ENCODE measurements at regions not wholly inside any gene's neighbourhood (a gene's known extent, or its start where the extent isn't known, plus 50 kb on each side); places are given as distances from the start of the nearest gene placed in this dataset.
"Not testable (repeated sequence)": the region's sequence is repeated elsewhere in the genome, so short reads cannot be mapped to it uniquely, and the experiment has no call there.

DNA sequence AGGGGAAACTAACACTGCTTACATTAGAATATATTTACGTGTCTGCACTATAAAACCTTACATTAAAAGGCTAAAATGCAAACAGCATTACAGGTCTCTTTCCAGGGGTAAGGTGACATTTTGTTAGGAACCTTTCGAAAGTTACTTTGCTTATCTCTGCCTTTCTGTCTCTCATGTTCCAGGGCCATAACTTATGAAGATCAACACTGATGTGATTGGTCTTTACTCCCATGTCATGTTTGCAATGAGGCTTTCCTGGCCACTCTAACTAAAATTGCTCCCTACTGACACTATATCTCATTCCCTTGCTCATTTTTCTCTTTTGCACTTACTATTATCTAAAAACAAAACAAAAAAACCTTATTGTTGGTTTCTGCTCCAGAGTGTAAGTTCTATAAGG, 119.0 kb downstream of the JRKL start:
- no peak for DNase-seq (ENCODE audit: low read depth in 2 of 2)

GRCh38 chr11:96520939-96521338, 131.1 kb downstream of the JRKL start:
- DNase-seq (ENCODE audit: low read depth in 2 of 2) = no peak

DNA sequence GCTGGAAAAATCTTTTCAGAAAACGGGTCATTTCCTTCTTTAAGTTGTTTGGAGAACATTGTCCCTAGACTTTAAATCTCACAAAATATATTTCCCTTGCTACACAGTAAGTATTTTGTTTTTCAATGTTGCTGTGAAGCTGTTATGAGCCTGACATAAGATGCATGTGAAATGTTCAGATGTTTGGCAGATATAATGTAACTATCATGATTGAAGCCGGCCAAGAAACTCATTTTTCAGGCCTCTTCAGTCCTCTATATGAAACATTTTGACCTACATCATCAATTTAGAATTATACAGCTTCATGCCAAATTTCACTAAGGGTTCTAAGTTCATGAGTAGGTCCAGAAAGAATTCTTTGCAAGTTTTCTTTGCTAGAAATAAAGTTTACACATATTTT, 133.8 kb downstream of the JRKL start:
- DNase-seq (ENCODE audit: low read depth in 2 of 2) = no peak

- DNase-seq (ENCODE audit: low read depth in 2 of 2) = no peak
Observed at GRCh38 chr11:96524475-96524874, 134.7 kb downstream of the JRKL start.

GRCh38 chr11:96530473-96530872, 140.7 kb downstream of the JRKL start:
- DNase-seq (ENCODE audit: low read depth in 2 of 2) = no peak

DNA sequence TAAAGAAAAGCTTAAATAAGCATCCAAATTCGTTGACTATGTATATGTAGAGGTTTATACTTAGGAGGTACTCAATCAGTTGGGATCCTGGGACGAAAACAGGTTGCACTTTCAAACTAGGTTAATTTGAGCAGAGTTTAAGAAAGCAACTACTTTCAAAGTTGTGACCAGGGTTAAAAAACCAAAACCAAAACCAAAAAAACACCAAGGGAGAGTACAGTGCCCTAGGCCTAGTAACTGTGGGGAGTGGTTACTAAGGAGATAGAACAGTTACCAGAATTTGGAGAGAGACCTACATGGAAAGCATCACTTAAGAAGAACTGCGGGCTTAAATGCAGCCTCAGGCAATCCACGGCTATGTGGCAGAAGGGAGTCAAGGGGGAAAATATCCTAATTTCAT, 148.3 kb downstream of the JRKL start:
- no peak for DNase-seq (ENCODE audit: low read depth in 2 of 2)

DNA sequence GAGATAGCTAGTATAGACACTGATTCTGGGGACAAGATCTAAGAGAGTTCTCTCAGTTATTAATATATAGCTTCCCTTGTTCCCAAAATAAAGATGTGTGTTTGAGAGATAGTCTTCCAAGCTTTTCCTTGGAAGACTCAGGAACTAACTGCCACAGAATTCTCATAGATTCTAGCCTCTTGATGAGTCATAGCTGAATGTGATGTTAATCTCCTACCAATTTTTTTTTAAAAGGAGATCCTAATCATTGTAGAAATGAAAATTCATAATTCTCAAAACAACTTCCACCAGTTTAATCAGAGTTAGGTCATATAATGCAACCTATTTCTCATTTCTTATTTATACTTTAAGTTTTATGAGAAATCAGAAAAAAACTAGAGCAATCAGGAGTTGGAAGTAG, 148.8 kb downstream of the JRKL start:
- DNase-seq (ENCODE audit: low read depth in 2 of 2) = no peak

DNA sequence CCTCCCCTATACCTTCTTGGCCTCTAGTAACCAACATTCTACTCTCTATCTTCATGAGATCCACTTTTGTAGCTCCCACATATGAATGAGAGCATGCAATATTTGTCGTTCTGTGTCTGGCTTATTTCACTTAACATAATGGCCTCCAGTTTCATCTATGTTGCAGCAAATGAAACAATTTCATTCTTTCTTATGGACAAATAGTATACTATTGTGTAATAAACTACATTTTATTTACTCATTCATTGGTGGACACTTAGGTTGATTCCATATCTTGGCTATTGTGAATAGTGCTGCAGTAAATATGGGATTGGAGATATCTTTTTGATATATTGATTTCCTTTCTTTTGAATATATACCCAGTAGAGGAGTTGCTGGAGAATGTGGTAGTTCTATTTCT, 151.1 kb downstream of the JRKL start:
- DNase-seq (ENCODE audit: low read depth in 2 of 2) = no peak

GRCh38 chr11:96543177-96543576, 153.4 kb downstream of the JRKL start:
- DNase-seq (ENCODE audit: low read depth in 2 of 2) = no peak

DNA sequence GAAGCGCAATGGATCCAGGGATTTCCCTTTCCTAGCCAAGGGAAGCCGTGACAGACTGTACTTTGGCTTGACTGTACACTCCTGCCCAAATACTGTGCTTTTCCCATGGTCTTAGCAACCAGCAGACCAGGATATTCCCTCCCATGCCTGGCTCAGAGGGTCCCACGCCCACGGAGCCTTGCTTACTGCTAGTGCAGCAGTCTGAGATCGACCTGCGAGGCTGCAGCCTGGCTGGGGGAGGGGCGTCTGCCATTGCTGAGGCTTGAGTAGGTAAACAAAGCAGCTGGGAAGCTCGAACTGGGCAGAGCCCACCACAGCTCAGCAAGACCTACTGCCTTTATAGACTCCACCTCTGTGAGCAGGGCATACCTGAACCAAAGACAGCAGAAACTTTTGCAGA, 155.4 kb downstream of the JRKL start:
- not testable (repeated sequence) for DNase-seq (ENCODE audit: low read depth in 2 of 2)

- DNase-seq (ENCODE audit: low read depth in 2 of 2) = no peak
Observed at GRCh38 chr11:96551136-96551535, 161.3 kb downstream of the JRKL start.

GRCh38 chr11:96554236-96554820, 164.5 kb downstream of the JRKL start:
- no peak for DNase-seq (ENCODE audit: low read depth in 2 of 2)

GRCh38 chr11:96555826-96556225, 166.0 kb downstream of the JRKL start:
- not testable (repeated sequence) for DNase-seq (ENCODE audit: low read depth in 2 of 2)

GRCh38 chr11:96560727-96561126, 170.9 kb downstream of the JRKL start:
- not testable (repeated sequence) for DNase-seq (ENCODE audit: low read depth in 2 of 2)

- no peak for DNase-seq (ENCODE audit: low read depth in 2 of 2)
Observed at GRCh38 chr11:96567176-96567575, 177.4 kb downstream of the JRKL start.

DNA sequence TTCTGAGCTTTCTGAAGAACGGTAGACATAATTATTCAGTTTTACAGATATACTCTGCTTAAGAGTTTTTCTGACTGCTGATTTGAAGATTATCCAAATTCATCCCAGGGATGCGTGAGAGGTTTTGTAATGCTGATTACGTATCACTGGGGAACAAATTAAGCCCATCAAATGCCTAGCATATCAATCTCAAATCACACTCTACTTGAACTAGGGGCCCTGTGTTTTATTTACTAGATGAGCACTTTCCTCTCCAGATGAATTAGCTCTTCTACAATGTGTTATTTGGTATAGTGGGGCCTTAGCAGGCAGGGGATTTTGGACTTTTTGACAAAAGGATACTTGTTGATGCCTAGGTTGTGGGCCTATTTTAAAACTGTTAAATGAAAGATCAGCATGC, 177.9 kb downstream of the JRKL start:
- DNase-seq (ENCODE audit: low read depth in 2 of 2) = no peak

- no peak for DNase-seq (ENCODE audit: low read depth in 2 of 2)
Observed at GRCh38 chr11:96576383-96576782, 186.6 kb downstream of the JRKL start.

GRCh38 chr11:96578379-96578778, 188.6 kb downstream of the JRKL start:
- no peak for DNase-seq (ENCODE audit: low read depth in 2 of 2)

DNA sequence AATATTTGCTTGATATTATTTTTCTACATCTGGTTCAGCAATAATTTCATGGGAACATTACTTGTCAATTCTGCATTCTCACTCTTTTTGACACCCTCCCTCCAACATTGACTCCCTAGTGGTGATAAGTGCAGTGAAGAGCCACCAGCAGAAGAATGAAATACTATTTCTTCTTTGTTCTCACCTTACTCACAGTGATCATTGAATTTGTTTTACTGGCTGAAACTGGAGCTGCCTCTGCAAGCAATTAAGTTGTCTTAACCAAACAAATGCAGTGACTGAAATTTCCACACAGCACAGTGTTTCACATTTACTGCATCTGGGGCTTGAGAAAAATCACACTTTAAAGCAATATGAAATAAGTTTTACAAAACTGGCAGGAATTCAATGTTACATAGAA, 189.8 kb downstream of the JRKL start:
- no peak for DNase-seq (ENCODE audit: low read depth in 2 of 2)

DNA sequence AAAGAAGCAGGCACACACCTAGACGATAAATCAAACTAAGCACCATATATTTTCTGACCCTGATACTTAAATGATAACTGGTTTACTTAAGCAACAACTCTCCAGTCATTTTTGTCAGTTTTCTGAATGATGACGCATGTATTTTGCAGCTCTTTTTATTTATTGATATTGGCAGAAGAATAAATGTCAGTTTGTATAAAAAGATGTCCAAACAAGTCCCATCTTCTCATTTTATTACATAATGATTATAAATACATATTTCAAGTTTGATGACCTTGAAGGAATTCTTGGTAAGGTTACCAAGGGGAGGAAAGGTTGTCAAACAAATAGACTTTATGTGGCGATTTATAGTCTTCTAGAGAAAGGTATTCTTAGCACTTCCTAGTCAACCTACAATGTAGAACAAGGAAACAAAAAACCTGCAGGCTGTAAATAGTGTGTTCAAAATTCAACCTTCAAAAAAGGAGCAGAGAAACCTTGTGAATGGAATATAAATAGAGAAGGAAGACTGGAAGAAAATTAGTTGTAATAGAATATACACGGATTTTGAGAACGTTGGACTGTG, 190.7 kb downstream of the JRKL start:
- DNase-seq (ENCODE audit: low read depth in 2 of 2) = no peak

GRCh38 chr11:96585944-96586880, 196.4 kb downstream of the JRKL start:
- DNase-seq (ENCODE audit: low read depth in 2 of 2) = not testable (repeated sequence)

DNA sequence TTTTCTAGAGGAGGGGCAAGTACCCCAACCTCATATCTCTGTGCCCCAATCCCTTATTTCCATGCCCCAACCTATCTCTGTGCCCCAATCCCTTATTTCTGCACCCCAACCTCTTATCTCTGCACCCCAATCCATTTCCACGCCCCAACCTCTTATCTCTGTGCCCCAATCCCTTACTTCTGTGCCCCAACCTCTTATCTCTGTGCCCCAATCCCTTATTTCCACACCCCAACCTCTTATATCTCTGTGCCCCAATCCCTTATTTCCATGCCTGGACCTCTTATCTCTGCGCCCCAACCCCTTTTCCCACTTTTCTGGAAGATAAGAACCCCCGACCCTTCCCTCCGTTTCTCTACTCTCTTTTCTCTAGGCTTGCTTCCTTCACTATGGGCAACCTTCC, 199.0 kb downstream of the JRKL start:
- not testable (repeated sequence) for DNase-seq (ENCODE audit: low read depth in 2 of 2)

DNA sequence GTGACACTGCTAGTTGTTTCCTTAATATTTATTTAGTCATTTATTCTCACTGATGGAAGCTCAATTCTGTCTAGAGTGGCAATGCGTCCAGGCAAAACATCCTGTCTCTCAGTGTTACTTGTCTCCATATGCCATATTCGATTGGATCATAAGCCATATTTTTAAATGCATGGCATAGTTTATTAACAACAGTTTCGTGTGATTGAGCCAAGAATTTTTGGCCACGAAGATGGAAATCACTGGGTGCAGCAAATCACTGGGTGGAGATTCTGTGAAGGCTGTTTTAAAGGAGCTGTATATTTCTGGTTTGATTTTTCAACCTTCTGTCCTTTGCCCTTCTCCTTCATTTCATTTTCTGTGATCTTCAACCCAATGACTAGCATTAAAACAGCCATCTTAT, 205.2 kb downstream of the JRKL start:
- DNase-seq (ENCODE audit: low read depth in 2 of 2) = no peak

All from activated CD4-positive, alpha-beta T cell treated with anti-CD3 and anti-CD28 coated beads for 24 hours (primary cell).